Immature natural killer cell (primary cell): ENCODE measurements at regions not wholly inside any gene's neighbourhood (a gene's known extent, or its start where the extent isn't known, plus 50 kb on each side); places are given as distances from the start of the nearest gene placed in this dataset.

ENCODE experiments used
- DNase-seq, 3 donors: peaks; one replicate each; pipeline ENCODE4 v3.0.0; 2022; ENCODE audit warnings: mixed read lengths in 1 of 3
- H3K27ac Mint-ChIP-seq, 6 donors: one replicate each; pipeline ENCODE4 v1.8.0; 2020; ENCODE audit warnings: mixed read lengths in 6 of 6, mild to moderate bottlenecking in 5 of 6, inconsistent platforms in 4 of 6, moderate library complexity in 3 of 6
- H3K27me3 Mint-ChIP-seq, 3 donors: one replicate each; pipeline ENCODE4 v1.8.0; 2020 to 2021; ENCODE audit warnings: low read depth in 3 of 3, mild to moderate bottlenecking in 3 of 3, mixed read lengths in 3 of 3, moderate library complexity in 3 of 3, inconsistent platforms in 1 of 3
- H3K36me3 Mint-ChIP-seq, 3 donors: one replicate each; pipeline ENCODE4 v1.8.0; 2020; ENCODE audit warnings: mixed read lengths in 3 of 3, inconsistent platforms in 2 of 3, mild to moderate bottlenecking in 2 of 3
- H3K4me1 Mint-ChIP-seq, 2 donors: one replicate each; pipeline ENCODE4 v1.8.0; 2020; ENCODE audit warnings: inconsistent platforms in 2 of 2, mild to moderate bottlenecking in 2 of 2, mixed read lengths in 2 of 2, moderate library complexity in 1 of 2
- H3K4me3 Mint-ChIP-seq, 5 donors: one replicate each; pipeline ENCODE4 v1.8.0; 2020; ENCODE audit warnings: mild to moderate bottlenecking in 5 of 5, mixed read lengths in 5 of 5, inconsistent platforms in 3 of 5, moderate library complexity in 3 of 5
- H3K9me3 Mint-ChIP-seq, 6 donors: one replicate each; pipeline ENCODE4 v1.8.0; 2020; ENCODE audit warnings: mild to moderate bottlenecking in 6 of 6, mixed read lengths in 6 of 6, inconsistent platforms in 4 of 6, moderate library complexity in 3 of 6

DNA sequence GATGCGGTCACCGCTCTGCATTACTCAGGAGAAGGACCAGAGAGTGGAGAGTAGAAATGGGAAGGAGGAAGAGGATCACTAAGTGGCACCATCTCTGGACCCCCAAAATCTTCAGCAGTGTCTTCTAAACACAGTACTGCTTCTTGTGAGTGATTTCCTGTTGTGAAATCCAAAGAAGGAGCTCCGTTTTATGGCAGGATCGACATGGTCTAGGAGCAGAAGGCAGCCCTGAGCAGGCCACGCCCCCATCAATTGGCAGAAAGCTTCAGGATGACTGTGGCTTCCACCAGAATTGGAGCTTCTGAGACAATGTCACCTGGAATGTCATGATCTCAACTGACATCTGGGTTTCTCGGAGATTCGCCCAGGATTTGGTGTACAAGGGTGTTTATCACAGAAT lies 171.5 kb downstream of the ADSS2 start:
- DNase-seq: no peak
- no peak overlapping the region for H3K27ac Mint-ChIP-seq
- H3K9me3 Mint-ChIP-seq: no peaks in the 10 kb centered on the region
- H3K27me3 Mint-ChIP-seq: peaks cover 0 to 10% (median 4%) of the 10 kb centered on the region in 3 donors
- H3K4me3 Mint-ChIP-seq: no peak overlapping the region
- peaks cover 4 to 20% of the 10 kb centered on the region in 2 donors for H3K4me1 Mint-ChIP-seq
- H3K36me3 Mint-ChIP-seq: peaks cover 0 to 7% (median 0%) of the 10 kb centered on the region in 3 donors

DNA sequence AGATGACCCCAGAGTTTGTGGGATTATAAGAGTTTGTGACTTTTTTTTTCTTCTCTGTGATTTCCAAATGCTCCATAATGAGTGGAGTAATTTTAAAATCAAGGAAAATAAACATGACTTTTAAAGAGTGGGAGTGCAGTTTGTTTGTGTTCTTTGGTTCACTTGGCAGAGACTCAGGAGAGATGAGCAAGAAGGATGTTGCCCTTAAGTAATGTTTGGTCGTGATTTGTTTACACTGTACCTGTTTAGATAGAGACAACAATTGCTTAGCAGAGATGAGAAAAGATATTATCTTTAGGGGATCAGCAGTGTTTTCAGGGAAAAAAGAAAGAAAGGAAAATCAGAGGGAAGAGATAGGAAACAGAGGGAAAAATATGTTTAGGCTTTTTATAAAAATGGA lies 170.8 kb downstream of the ADSS2 start:
- Mint-ChIP-seq H3K36me3 (peaks cover 0 to 11% (median 0%) of the 10 kb centered on the region in 3 donors), H3K27me3 (peaks cover 0 to 9% (median 4%) of the 10 kb centered on the region in 3 donors), H3K9me3 (no peaks in the 10 kb centered on the region), H3K4me3 (no peak overlapping the region), H3K27ac (no peak overlapping the region), H3K4me1 (peaks cover 4 to 20% of the 10 kb centered on the region in 2 donors)
- no peak for DNase-seq

DNA sequence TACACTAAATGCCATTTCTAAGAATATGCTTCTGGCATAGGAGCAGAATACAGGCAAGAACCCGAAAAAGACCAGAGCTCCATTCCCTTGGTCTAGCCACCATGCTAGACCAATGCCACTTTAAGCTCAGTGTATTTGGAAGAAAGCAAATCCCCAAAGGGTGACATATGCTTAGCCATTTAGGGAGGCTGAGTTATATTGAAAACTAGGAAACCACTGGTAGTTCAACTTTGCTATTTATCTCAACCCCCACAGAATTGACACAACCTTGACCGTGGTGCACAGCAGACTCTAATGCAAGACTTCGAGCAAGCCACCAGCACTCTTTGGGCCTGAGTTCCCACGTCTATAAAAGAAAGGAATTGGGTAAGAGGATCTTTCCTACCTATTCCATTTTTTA lies 167.9 kb downstream of the ADSS2 start:
- Mint-ChIP-seq H3K27me3 (peaks cover 0 to 4% (median 3%) of the 10 kb centered on the region in 3 donors), H3K27ac (peak overlapping the region in 1 of 6 donors; percentile 24), H3K9me3 (peaks cover 0 to 6% (median 0%) of the 10 kb centered on the region in 6 donors), H3K36me3 (peaks cover 0 to 14% (median 0%) of the 10 kb centered on the region in 3 donors), H3K4me1 (peaks cover 4 to 19% of the 10 kb centered on the region in 2 donors), H3K4me3 (no peak overlapping the region)
- no peak for DNase-seq

DNA sequence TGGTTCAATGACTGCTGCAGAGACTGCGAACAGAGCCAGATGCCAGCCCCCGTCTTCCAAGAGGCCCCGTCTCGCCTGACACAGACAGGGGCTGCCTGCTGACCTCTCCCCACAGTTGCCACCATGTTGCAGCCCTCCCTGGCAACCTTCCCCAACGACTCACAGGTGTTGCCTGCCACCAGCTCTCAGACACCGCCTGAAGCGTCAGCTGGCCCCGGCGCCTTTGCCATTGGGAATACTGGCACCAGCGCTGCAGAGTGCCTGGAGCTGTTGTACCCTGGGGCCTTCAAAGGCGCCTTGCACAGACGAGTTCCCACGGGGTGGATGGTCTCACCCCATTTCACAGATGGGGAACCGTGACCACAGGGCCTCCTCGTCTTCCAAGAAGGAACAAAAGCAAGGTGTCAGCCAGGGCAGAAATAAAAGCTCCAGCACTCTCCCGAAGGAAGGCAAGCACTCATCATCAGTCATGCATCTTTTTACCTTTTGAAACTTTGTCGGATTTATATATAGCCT lies 167.0 kb downstream of the ADSS2 start:
- Mint-ChIP-seq H3K4me1 (peaks cover 4 to 15% of the 10 kb centered on the region in 2 donors), H3K9me3 (peaks cover 0 to 7% (median 0%) of the 10 kb centered on the region in 6 donors), H3K36me3 (peaks cover 0 to 15% (median 0%) of the 10 kb centered on the region in 3 donors), H3K27ac (peak overlapping the region in 1 of 6 donors; percentile 11), H3K4me3 (no peak overlapping the region), H3K27me3 (peaks cover 0 to 3% (median 2%) of the 10 kb centered on the region in 3 donors)
- DNase-seq: no peak

DNA sequence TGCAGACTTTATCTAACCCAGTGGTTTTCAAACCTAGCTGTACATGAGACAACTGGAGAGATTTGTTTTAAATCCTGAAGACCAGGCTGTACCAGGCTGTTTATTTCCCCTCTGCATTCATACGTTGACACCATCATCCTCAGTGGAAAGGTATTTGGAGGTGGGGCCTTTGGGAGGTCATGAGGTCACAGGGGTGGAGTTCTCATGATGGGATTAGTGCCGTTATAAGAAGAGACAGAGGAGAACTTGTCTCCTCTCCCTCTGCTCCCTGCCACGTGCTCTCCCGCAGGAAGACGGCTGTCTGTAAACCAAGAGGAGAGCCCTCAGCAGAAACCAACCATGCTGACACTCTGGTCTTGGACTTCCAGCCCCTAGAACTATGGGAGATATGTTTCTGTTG lies 165.4 kb downstream of the ADSS2 start:
- Mint-ChIP-seq H3K27ac (no peak overlapping the region), H3K4me3 (no peak overlapping the region), H3K4me1 (peaks cover 7 to 18% of the 10 kb centered on the region in 2 donors), H3K9me3 (peaks cover 0 to 7% (median 0%) of the 10 kb centered on the region in 6 donors), H3K27me3 (peaks cover 0 to 5% (median 2%) of the 10 kb centered on the region in 3 donors), H3K36me3 (peaks cover 0 to 11% (median 3%) of the 10 kb centered on the region in 3 donors)
- no peak for DNase-seq

DNA sequence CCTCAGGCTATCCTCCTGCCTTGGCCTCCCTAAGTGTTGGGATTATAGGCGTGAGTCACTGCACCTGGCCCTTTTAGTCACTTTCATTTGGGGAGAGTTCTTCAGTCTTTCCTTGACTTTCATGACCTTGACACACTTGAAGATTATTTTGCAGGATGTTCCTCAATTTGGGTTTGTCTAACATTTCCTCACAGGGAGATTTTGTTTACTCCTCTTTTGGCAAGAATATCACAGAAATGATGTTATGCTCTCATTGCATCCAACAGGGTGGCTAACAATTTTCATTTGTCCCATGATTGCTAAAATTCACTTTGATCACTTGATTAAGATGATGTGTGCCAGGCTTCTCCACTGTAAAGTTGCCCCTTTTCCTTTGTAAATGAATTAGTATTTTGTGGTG lies 164.0 kb downstream of the ADSS2 start:
- Mint-ChIP-seq H3K4me1 (peaks cover 11 to 29% of the 10 kb centered on the region in 2 donors), H3K4me3 (no peak overlapping the region)

DNA sequence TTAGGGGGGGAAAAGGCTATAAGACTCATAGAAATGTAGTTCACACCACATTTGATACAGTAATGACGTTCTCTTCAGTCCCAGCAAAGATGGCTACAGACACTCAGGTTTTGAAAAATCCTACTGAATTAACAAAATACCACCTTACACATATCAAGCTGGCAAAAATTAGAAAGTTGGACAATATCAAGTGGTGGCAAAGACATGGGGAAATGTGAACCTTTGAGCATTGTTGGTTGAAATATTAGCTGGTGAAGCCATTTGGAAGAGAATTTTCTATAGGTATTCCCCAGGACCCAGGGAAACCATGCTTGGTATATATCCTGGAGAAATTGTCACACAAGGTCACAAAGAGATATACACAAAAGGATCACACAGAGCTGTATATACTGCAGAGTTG lies 163.0 kb downstream of the ADSS2 start:
- Mint-ChIP-seq H3K27ac (no peak overlapping the region), H3K9me3 (peaks cover 0 to 7% (median 0%) of the 10 kb centered on the region in 6 donors), H3K4me1 (peaks cover 11 to 30% of the 10 kb centered on the region in 2 donors), H3K27me3 (peaks cover 0 to 3% (median 2%) of the 10 kb centered on the region in 3 donors), H3K36me3 (peaks cover 0 to 11% (median 7%) of the 10 kb centered on the region in 3 donors), H3K4me3 (no peak overlapping the region)
- DNase-seq: no peak

More for the DNA sequence above, 164.0 kb downstream of the ADSS2 start:
- no peak for DNase-seq
- peaks cover 0 to 7% (median 0%) of the 10 kb centered on the region in 6 donors for H3K9me3 Mint-ChIP-seq
- peak overlapping the region in 1 of 6 donors; percentile 9 for H3K27ac Mint-ChIP-seq
- peaks cover 0 to 11% (median 7%) of the 10 kb centered on the region in 3 donors for H3K36me3 Mint-ChIP-seq
- peaks cover 0 to 5% (median 2%) of the 10 kb centered on the region in 3 donors for H3K27me3 Mint-ChIP-seq

DNA sequence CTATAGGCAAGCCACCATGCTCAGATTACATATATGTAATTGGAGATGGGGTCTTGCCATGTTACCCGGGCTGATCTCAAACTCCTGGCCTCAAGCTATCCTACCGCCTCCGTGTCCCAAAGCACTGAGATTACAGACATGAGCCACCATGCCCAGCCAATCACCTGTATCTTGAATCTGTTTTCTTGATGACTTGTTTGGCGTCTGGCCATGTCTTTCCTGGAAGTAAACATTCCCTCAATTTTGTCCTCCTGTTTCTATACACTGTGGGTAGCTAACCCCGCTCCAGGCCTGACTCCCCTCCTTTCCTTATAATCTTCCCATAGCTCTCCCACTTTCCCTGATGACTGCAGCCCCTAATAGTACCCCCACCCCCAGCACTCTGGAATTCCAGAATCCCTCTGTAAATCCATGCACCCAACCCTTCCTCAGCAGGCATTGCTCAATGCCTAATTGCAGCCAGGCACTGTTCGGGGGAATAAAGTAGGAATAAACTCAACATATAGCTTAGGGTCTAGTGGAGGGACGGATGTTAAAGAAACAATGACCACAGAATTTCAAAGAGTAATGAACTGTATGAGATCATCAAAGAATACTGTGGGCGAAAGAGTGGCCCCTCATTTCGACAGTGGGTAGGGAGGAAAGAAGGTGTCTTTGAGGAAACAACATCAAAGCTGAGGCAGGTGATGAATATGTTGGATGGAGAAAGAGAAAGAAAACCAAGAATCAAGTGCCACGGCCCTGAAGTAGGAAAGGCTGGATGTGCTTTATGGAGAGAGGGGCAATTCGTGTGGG lies 161.5 kb downstream of the ADSS2 start:
- DNase-seq: no peak
- H3K9me3 Mint-ChIP-seq: peaks cover 0 to 7% (median 0%) of the 10 kb centered on the region in 6 donors
- H3K36me3 Mint-ChIP-seq: peaks cover 4 to 11% (median 9%) of the 10 kb centered on the region in 3 donors
- peaks cover 11 to 30% of the 10 kb centered on the region in 2 donors for H3K4me1 Mint-ChIP-seq
- no peak overlapping the region for H3K4me3 Mint-ChIP-seq
- peaks cover 0 to 3% (median 1%) of the 10 kb centered on the region in 3 donors for H3K27me3 Mint-ChIP-seq
- H3K27ac Mint-ChIP-seq: peak overlapping the region in 1 of 6 donors; percentile 63

DNA sequence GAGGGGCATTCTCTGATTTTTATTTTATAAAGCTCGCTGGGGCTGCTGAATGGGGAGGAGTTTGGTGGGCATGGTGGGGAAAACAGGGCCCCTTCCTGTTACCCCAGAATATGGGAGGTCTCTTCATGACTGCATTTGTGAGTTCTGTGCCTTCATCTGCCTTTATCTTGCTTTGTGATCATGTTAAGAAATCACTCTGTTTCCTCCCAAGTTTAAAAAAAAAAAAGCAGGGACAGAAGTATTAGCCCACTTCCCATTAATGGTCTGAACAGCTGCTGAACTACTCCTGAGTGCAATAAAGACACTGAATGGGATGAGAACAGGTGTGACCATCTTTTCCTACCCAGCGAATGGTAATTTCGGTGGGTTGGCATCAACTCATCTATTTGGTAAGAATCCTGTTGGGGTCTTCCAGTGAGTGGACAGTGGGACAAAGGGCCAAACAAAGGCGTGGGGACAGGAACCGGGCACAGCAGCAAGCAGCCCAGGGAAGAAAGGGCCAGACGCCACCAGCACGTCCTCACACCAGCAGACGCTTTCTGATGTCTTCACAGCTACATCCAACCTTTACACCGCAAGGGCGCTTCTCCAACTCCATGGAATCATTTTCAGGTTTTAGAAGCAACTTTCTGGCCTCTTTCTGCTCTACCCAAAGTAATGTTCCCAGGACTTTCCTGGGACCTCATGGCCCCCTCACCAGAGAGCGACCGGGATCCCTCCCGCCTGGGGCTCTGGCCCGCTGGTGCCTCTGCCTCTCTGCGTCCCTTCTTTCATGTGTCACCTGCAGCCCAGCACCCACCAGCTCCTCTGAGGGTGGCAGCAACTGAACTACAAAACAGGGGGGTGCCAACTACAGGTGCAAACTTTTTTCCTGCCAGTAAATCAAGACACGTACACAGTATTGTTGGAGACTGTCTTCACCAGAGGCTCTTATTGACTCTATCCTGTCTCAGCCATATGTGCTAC lies 160.2 kb downstream of the ADSS2 start:
- peaks cover 4 to 17% (median 7%) of the 10 kb centered on the region in 3 donors for H3K36me3 Mint-ChIP-seq
- H3K27me3 Mint-ChIP-seq: peaks cover 0 to 3% (median 0%) of the 10 kb centered on the region in 3 donors
- H3K27ac Mint-ChIP-seq: peak overlapping the region in 1 of 6 donors; percentile 14
- DNase-seq: no peak
- peaks cover 15 to 35% of the 10 kb centered on the region in 2 donors for H3K4me1 Mint-ChIP-seq
- no peak overlapping the region for H3K4me3 Mint-ChIP-seq
- H3K9me3 Mint-ChIP-seq: peaks cover 0 to 7% (median 0%) of the 10 kb centered on the region in 6 donors

DNA sequence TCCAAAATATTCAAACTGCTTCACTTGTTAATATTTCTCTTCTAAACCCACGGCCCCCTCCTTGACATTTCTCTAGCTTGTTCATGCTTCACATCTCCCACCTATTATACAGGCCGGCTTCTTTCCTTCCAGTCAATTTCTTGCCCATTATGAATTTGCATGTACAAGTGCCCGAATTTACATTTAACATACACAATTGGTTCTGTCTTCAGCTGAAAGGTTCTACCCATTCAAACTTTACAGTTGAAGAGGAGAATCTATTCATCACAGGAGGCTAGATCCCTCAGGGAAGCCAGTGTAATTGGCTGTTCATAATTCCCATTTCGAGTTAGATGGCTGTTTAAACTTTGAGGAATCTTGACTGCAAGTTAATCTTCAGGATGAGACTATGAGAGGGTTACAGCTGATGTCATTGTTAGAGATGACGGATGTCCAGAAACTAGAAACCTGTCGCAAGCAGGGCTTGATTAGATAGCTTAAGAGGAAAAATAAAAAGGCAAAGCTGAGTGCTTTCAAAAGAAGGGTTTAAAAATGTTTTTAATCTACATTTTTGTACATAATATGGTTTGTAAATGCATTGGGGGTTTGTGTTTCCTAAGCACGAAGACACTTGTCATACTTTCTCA lies 157.0 kb downstream of the ADSS2 start:
- H3K27ac Mint-ChIP-seq: peak overlapping the region in 1 of 6 donors; percentile 29
- no peak for DNase-seq
- peaks cover 0 to 3% (median 2%) of the 10 kb centered on the region in 3 donors for H3K27me3 Mint-ChIP-seq
- H3K4me1 Mint-ChIP-seq: peaks cover 37 to 64% of the 10 kb centered on the region in 2 donors
- H3K36me3 Mint-ChIP-seq: peaks cover 3 to 18% (median 4%) of the 10 kb centered on the region in 3 donors
- no peaks in the 10 kb centered on the region for H3K9me3 Mint-ChIP-seq
- no peak overlapping the region for H3K4me3 Mint-ChIP-seq

DNA sequence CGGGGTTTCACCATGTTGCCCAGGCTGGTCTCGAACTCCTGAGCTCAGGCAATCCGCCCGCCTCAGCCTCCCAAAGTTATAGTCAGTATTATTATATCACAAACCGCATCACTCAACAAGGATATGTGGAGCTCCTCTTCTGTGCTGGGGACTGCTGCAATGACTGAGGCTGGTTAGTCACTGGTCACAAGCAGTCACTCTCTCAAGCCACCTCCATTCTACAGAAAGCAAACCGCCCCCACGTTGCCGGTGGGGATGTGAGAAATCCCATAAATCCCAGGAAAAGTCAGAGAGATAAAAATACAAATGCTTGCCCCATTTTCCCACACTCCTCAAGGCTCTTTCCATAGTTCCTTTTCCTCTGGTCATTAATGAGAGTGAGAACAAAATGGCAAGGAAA lies 155.7 kb downstream of the ADSS2 start:
- H3K4me1 Mint-ChIP-seq: peaks cover 35 to 60% of the 10 kb centered on the region in 2 donors
- peak overlapping the region in 3 of 6 donors; percentile 51 to 75 (median 58) for H3K27ac Mint-ChIP-seq
- DNase-seq: no peak
- H3K9me3 Mint-ChIP-seq: no peaks in the 10 kb centered on the region
- H3K27me3 Mint-ChIP-seq: peaks cover 0 to 2% (median 1%) of the 10 kb centered on the region in 3 donors
- H3K4me3 Mint-ChIP-seq: no peak overlapping the region
- peaks cover 3 to 15% (median 4%) of the 10 kb centered on the region in 3 donors for H3K36me3 Mint-ChIP-seq

DNA sequence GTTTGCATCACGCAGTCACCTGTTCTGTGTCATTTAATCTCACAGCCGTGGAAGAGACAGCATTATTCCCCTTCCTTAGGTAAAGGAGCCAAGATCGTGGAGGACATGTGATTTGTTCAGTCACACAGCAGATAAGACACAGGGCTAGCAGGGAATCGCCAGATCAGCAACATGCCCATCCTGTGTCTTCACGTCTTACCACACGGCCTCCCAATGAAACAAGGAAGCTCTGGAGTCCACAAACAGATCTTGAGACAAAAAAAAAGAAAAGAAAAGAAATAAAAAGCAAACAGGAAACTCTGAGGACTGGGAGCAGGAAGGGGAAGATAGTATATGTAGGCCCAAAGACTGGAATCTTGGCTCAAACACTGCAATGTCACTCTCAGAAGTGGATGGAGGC lies 155.3 kb downstream of the ADSS2 start:
- H3K4me1 Mint-ChIP-seq: peaks cover 33 to 58% of the 10 kb centered on the region in 2 donors
- no peak for DNase-seq
- no peak overlapping the region for H3K4me3 Mint-ChIP-seq
- no peaks in the 10 kb centered on the region for H3K9me3 Mint-ChIP-seq
- H3K27ac Mint-ChIP-seq: peak overlapping the region in 4 of 6 donors; percentile 11 to 75 (median 52)
- H3K36me3 Mint-ChIP-seq: peaks cover 3 to 15% (median 4%) of the 10 kb centered on the region in 3 donors
- peaks cover 0 to 2% (median 2%) of the 10 kb centered on the region in 3 donors for H3K27me3 Mint-ChIP-seq

DNA sequence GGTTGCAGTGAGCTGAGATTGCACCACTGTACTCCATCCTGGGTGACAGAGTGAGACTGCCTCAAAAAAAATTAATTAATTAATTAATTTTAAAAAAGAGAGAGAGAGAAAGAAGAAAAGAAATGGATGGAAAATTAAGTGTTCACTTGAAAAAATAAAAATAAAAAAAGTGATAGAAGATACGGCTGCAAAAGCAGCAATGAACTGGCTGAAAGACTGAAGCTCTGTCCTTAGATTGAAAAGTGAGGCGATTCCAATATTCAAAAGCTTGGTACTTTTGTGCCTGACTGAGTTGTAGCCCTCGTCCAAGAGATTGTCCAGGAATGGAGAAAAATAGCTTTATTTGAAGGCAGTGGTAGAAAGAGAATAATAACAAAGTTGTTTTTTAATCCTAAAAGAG lies 154.6 kb downstream of the ADSS2 start:
- DNase-seq: no peak
- Mint-ChIP-seq H3K4me3 (no peak overlapping the region), H3K9me3 (no peaks in the 10 kb centered on the region), H3K27ac (peak overlapping the region in 3 of 6 donors; percentile 13 to 67 (median 66)), H3K36me3 (peaks cover 3 to 15% (median 4%) of the 10 kb centered on the region in 3 donors), H3K27me3 (peaks cover 0 to 2% (median 2%) of the 10 kb centered on the region in 3 donors), H3K4me1 (peaks cover 29 to 56% of the 10 kb centered on the region in 2 donors)
